AG04450 (cell line): ENCODE measurements at regions not wholly inside any gene's neighbourhood (a gene's known extent, or its start where the extent isn't known, plus 50 kb on each side); places are given as distances from the start of the nearest gene placed in this dataset.

Experiments
- CTCF ChIA-PET: fragments of 300-600, 350-600 bp; formaldehyde crosslinking; extraction: SDS; loops from one replicate; lab custom pipeline; 2022; ENCODE audit warnings: antibody characterized with exemption, inconsistent platforms; lab: Charles Lee
- POLR2A ChIA-PET: fragments of 350-600 bp; formaldehyde crosslinking; extraction: SDS; loops from one replicate; lab custom pipeline; 2021; ENCODE audit warnings: antibody characterized with exemption, inconsistent platforms; lab: Yijun Ruan, JAX
- DNase-seq: peaks from one replicate; pipeline ENCODE4 v3.0.0-alpha.2; 2011; ENCODE audit warnings: low read depth, low spot score
- H3K27ac ChIP-seq: one replicate; pipeline ENCODE4 v1.5.1; 2012; ENCODE audit warnings: low read depth, low read length, control low read depth
- H3K27me3 ChIP-seq: one replicate; pipeline ENCODE4 v1.6.0; 2012; ENCODE audit warnings: low read length; ENCODE audit not compliant: control insufficient read depth, insufficient read depth
- H3K4me3 ChIP-seq: 2 replicates; pipeline ENCODE4 v1.5.1; 2011; ENCODE audit warnings: mild to moderate bottlenecking, low read depth, low read length, control low read depth
- H3K9me3 ChIP-seq: 2 replicates; pipeline ENCODE4 v1.5.1; 2012; ENCODE audit warnings: low read length; ENCODE audit not compliant: control insufficient read depth, insufficient read depth
- CTCF ChIP-seq: IDR thresholded peaks from 2 replicates; pipeline ENCODE4 v1.5.1; 2011; ENCODE audit warnings: low read depth, low read length, control low read depth, inconsistent platforms

GRCh38 chr12:92244036-92244435, 98.4 kb upstream of the BTG1 start:
- H3K4me3 ChIP-seq = no peak overlapping the region
- no peaks in the 10 kb centered on the region for H3K9me3 ChIP-seq
- TF ChIP-seq CTCF = no peak
- ChIA-PET CTCF (interaction anchor here (1.2 kb wide), 1 partner anchor 666 kb away, joined by 3 read pairs; no protein-coding TSS in a partner anchor), POLR2A (interaction anchor here (0.6 to 2.6 kb wide), 2 partner anchors 97 to 99 kb away, joined by 3 to 21 read pairs; partner anchors contain the start of gene BTG1)
- DNase-seq = no peak
- no peaks in the 10 kb centered on the region for H3K27me3 ChIP-seq
- no peak overlapping the region for H3K27ac ChIP-seq

GRCh38 chr12:92242907-92243306, 97.3 kb upstream of the BTG1 start:
- Histone ChIP-seq H3K4me3 (no peak overlapping the region), H3K9me3 (no peaks in the 10 kb centered on the region), H3K27ac (no peak overlapping the region), H3K27me3 (no peaks in the 10 kb centered on the region)
- POLR2A ChIA-PET = interaction anchor here (0.6 to 2.6 kb wide), 2 partner anchors 98 to 260 kb away, joined by 5 to 21 read pairs; partner anchors contain the start of gene BTG1
- TF ChIP-seq CTCF = no peak
- CTCF ChIA-PET = interaction anchor here (0.5 to 1.6 kb wide), 4 partner anchors 14 to 861 kb away, joined by 3 to 5 read pairs (median 3); no protein-coding TSS in a partner anchor
- DNase-seq = peak; percentile 67

GRCh38 chr12:92237762-92238523, 92.3 kb upstream of the BTG1 start:
- Histone ChIP-seq H3K27ac (no peak overlapping the region), H3K27me3 (no peaks in the 10 kb centered on the region), H3K9me3 (no peaks in the 10 kb centered on the region), H3K4me3 (no peak overlapping the region)
- no peak for DNase-seq
- no peak for TF ChIP-seq CTCF
- ChIA-PET CTCF (no interaction called here), POLR2A (no interaction called here)

GRCh38 chr12:92237262-92237661, 91.6 kb upstream of the BTG1 start:
- DNase-seq = no peak
- Histone ChIP-seq H3K4me3 (no peak overlapping the region), H3K27me3 (no peaks in the 10 kb centered on the region), H3K9me3 (no peaks in the 10 kb centered on the region), H3K27ac (no peak overlapping the region)
- CTCF ChIA-PET = no interaction called here
- no peak for TF ChIP-seq CTCF
- POLR2A ChIA-PET = no interaction called here
